Cardiac muscle cell (in vitro differentiated cells and primary cell): ENCODE measurements at regions not wholly inside any gene's neighbourhood (a gene's known extent, or its start where the extent isn't known, plus 50 kb on each side); places are given as distances from the start of the nearest gene placed in this dataset.

ENCODE experiments used
- DNase-seq, 2 donors: peaks; one replicate each; pipeline versions ENCODE4 v3.0.0 to v3.0.0-alpha.2; 2010 to 2017; ENCODE audit warnings: low read depth in 1 of 2, low spot score in 1 of 2
- H3K27ac ChIP-seq: fragments of 200-600 bp; sonication (generic); 2 replicates; pipeline ENCODE4 v1.5.1; 2016
- H3K27me3 ChIP-seq: fragments of 200-600 bp; sonication (generic); 2 replicates; pipeline ENCODE4 v1.6.0; 2016; ENCODE audit warnings: control low read depth
- H3K36me3 ChIP-seq: fragments of 200-600 bp; sonication (generic); 2 replicates; pipeline ENCODE4 v1.5.1; 2016; ENCODE audit warnings: control low read depth
- H3K4me1 ChIP-seq: fragments of 200-600 bp; sonication (generic); 2 replicates; pipeline ENCODE4 v1.8.1; 2017; ENCODE audit warnings: low read depth, mild to moderate bottlenecking, mixed run types
- H3K4me3 ChIP-seq: fragments of 200-600 bp; sonication (generic); 2 replicates; pipeline ENCODE4 v1.5.1; 2016; ENCODE audit warnings: mild to moderate bottlenecking
- H3K9me3 ChIP-seq: fragments of 200-600 bp; sonication (generic); 2 replicates; pipeline ENCODE4 v1.5.1; 2017; ENCODE audit warnings: low read depth, mild to moderate bottlenecking, control low read depth
- TF ChIP-seq, protein P1 (sequence below): IDR thresholded peaks from 2 replicates; pipeline ENCODE4 v1.5.1; 2012; ENCODE audit warnings: low read depth, mild to moderate bottlenecking, low read length

DNA sequence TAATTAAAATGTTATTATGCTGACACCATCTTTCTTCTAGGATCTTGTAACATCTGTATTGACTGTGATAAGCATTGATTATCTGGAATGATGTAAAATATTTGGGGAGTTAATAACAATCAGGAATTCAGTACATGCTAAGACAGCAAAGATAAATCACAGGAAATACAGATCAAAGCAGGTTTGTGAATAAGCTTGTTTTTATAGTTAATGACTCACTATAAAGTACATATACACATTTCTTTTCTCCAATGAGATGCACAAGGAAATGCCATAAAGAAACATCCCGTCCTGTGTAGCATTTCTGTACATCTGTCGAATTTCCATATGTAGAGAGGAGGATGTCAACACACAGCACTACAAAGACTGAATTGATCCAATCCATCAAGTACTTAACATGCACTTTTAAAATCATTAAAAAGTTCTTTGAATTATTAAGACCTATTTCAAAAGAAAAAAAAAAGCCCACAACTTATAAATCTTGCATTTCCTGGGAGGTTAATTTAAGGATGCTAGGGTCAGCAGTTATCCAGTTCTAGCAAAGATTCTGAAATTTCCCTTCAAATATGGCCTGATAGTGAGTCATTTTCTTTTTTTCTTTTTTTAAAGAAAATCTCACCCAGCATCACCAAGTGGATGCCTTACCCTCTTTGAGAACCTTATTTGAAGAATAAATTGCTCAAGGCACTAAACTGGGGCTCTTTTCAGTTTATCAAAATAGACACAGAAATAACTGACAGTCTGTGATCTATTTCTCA lies 243.2 kb upstream of the NR5A2 start:
- TF ChIP-seq, protein P1, sequence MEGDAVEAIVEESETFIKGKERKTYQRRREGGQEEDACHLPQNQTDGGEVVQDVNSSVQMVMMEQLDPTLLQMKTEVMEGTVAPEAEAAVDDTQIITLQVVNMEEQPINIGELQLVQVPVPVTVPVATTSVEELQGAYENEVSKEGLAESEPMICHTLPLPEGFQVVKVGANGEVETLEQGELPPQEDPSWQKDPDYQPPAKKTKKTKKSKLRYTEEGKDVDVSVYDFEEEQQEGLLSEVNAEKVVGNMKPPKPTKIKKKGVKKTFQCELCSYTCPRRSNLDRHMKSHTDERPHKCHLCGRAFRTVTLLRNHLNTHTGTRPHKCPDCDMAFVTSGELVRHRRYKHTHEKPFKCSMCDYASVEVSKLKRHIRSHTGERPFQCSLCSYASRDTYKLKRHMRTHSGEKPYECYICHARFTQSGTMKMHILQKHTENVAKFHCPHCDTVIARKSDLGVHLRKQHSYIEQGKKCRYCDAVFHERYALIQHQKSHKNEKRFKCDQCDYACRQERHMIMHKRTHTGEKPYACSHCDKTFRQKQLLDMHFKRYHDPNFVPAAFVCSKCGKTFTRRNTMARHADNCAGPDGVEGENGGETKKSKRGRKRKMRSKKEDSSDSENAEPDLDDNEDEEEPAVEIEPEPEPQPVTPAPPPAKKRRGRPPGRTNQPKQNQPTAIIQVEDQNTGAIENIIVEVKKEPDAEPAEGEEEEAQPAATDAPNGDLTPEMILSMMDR, result no peak
- no peak overlapping the region for H3K4me3 ChIP-seq
- H3K27ac ChIP-seq, result no peak overlapping the region
- no peaks in the 10 kb centered on the region for H3K27me3 ChIP-seq
- no peaks in the 10 kb centered on the region for H3K4me1 ChIP-seq
- no peak for DNase-seq
- H3K9me3 ChIP-seq, result no peaks in the 10 kb centered on the region
- H3K36me3 ChIP-seq, result no peaks in the 10 kb centered on the region

DNA sequence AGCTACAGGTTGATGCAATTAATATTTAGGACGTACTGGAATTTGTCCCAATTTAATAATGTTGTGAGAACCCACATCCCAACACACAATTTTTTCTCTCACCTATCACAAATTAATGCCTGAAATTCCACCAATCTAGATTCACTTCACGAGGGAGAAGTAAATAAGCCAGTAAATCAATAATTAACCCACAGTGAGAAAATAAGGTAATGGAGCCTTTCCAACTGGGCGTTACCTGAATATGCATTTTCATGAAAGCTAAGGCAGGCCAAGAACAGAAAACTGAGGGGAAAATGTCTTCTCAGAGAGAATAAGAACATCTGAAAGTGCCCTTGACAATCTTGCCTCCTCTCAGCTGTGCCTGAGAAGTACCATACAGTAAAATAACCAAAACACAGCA lies 240.8 kb upstream of the NR5A2 start:
- TF ChIP-seq, protein P1, result no peak
- Histone ChIP-seq H3K4me3 (no peak overlapping the region), H3K9me3 (no peaks in the 10 kb centered on the region), H3K36me3 (no peaks in the 10 kb centered on the region), H3K27ac (no peak overlapping the region), H3K4me1 (no peaks in the 10 kb centered on the region), H3K27me3 (no peaks in the 10 kb centered on the region)
- DNase-seq, result no peak

DNA sequence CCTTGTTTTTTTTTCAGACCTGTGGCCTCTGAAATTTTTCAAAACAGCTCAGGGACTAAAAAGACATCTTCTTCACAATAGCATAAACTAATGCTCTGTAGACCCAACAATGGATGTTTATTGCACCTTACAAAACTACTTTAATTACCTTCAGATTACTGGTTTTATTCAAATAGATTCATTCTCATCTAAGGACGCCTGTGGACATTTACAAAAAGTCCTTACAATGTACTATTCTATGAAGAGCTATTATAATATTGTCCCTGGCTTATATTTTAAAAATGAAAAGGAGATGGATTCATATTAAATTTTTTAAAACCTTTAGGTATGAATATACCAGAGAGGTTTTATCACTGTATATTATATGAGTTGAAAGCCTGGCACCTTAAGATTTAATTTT lies 238.4 kb upstream of the NR5A2 start:
- Histone ChIP-seq H3K4me1 (no peaks in the 10 kb centered on the region), H3K9me3 (no peaks in the 10 kb centered on the region), H3K27me3 (no peaks in the 10 kb centered on the region), H3K4me3 (no peak overlapping the region), H3K36me3 (no peaks in the 10 kb centered on the region), H3K27ac (no peak overlapping the region)
- no peak for DNase-seq
- TF ChIP-seq, protein P1, result no peak

DNA sequence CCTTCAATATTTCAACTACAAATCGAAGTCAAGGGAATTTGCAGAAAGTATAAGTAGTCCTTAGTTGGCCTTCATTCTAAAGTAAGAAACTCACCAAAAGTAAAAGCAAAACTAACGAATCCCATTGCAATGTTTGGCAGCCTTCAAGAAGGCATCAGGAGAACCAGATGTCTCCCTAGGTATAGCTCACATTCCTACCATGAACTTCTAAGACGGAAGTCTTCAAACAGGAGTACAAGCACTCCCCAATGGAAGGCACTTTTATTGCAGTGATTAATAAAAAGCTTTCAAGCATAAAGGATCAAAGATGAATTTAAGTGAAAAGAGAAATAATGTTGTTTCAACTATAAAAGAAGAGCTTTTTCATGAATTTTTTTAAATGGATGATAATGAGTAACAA lies 236.0 kb upstream of the NR5A2 start:
- Histone ChIP-seq H3K4me3 (no peak overlapping the region), H3K27me3 (no peaks in the 10 kb centered on the region), H3K9me3 (no peaks in the 10 kb centered on the region), H3K4me1 (no peaks in the 10 kb centered on the region), H3K27ac (no peak overlapping the region), H3K36me3 (no peaks in the 10 kb centered on the region)
- no peak for DNase-seq
- TF ChIP-seq, protein P1, result no peak

DNA sequence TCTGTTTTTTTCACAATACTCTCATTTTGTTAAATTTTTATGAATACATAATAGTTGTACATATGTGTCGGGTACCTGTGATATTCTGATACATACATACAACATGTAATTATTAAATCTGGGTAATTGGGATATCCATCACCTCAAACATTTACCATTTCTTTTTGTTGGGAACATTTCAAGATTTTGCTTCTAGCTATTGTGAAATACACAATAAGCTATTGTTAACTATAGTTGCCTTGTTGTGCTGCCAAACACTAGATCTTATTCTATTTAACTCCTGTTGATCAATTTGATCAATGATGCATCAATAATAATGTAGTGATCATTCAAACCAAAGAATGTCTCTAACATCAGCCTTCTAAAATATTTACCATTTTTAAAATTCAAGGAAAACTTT lies 234.6 kb upstream of the NR5A2 start:
- DNase-seq, result no peak
- TF ChIP-seq, protein P1, result no peak
- no peak overlapping the region for H3K4me3 ChIP-seq
- H3K27ac ChIP-seq, result no peak overlapping the region
- H3K4me1 ChIP-seq, result no peaks in the 10 kb centered on the region
- no peaks in the 10 kb centered on the region for H3K9me3 ChIP-seq
- no peaks in the 10 kb centered on the region for H3K27me3 ChIP-seq
- no peaks in the 10 kb centered on the region for H3K36me3 ChIP-seq
